ENCODE measurements at regions not wholly inside any gene's neighbourhood (a gene's known extent, or its start where the extent isn't known, plus 50 kb on each side); places are given as distances from the start of the nearest gene placed in this dataset.
A peak's percentile ranks its signal among the peaks of the same experiment; 100 is the strongest.
"Not testable (repeated sequence)": the region's sequence is repeated elsewhere in the genome, so short reads cannot be mapped to it uniquely, and the experiment has no call there.

- DNase-seq = no peak
Measured at GRCh38 chrX:39779952-39780783, 317.6 kb downstream of the BCOR start.

DNA sequence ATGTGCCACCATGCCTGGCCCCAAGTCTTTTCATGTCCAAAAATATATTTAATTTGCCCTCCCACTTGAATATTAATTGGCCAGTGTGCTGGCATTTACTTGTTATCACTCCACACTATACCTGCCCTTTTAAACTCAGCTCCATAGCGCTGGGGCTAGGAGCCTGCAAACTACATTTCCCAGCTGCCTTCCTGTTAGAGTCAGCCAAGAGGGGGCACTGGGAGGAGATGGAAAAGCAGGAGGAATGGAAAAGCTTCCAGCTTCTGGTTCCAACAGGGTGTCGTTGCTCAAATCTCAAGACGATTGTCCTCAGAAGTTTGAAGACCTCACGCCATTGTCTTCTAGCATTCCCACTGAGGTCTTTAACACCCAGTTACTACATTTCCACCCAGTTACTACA is 315.5 kb downstream of the BCOR start:
- DNase-seq = no peak

- DNase-seq = no peak
Measured at GRCh38 chrX:39787999-39788398, 309.8 kb downstream of the BCOR start.

DNA sequence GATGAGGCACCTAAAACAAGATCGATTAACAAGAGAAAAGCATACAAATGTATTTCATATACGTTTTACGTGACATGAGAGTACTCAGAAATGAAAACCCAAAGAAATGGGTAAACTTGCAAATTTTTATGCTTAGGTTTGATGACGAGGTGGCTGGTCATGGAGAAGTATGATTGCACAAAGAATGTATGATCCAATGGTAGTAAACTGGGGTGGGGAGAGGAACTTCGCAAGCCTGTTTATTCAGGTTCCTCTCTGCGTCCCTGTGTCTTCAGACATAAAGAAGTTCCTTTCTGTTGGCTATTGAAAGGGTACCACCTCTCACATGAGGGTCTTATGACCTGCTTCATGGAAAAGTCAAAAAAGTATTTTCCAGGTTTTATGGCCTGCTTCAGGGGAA is 309.2 kb downstream of the BCOR start:
- no peak for DNase-seq

- no peak for DNase-seq
Measured at GRCh38 chrX:39791691-39792090, 306.1 kb downstream of the BCOR start.

DNA sequence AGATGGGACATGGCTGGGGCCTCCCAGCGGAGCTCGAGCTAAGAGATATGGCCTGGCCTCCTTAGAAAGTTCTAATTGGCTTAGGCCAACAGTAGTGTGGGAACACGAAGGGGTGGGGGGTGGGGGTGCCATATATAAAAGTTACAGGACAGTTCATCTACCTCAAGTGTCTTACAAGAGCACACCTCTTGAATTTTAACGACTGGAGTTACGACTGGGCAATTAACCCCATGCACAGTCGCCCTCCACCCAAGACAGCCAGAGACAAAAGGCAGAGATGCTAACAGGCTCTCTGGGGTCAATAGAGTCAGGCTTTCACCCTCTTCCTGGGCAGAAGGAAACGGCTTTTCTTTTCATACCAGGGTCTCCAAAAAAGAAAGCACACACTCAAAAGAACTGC is 302.2 kb downstream of the BCOR start:
- DNase-seq = no peak

DNA sequence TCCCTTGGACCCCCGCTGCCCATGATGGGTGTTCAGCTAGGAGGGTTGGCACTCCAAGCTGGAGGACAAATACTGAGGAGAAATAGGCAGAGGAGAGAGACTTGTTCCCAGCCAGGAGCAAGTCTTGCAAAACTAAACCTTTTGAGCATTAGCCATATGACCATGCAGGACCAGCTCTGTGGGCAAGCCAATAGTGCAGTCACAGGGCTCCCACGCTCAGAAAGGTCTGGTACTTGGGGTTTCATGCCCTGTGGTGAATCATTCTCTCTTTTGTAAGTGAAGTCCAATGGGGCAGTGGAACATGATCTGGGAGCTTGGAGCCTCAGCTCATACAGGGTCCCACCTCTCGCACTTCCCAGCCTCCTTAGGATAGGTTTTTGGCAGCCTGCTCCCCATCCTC is 300.9 kb downstream of the BCOR start:
- DNase-seq = no peak

DNA sequence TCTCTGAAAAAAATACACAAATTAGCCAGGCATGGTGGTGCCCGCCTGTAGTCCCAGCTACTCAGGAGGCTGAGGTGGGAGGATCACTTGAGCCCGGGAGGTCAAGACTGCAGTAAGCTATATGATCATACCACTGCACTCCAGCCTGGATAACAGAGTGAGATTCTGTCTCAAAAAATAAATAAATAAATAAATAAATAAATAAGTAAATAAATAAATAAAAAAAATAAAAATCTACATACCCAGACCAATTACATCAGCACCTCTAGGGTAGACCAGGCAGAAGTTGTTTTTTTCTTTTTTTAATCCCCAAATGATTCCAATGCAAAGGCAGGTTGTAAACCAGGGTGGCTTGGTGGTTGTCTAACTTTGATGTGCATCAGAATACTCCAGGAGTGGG is 299.3 kb downstream of the BCOR start:
- DNase-seq = not testable (repeated sequence)

- no peak for DNase-seq
Measured at GRCh38 chrX:39802354-39802753, 295.4 kb downstream of the BCOR start.

- DNase-seq = no peak
Measured at GRCh38 chrX:39802908-39803307, 294.9 kb downstream of the BCOR start.

DNA sequence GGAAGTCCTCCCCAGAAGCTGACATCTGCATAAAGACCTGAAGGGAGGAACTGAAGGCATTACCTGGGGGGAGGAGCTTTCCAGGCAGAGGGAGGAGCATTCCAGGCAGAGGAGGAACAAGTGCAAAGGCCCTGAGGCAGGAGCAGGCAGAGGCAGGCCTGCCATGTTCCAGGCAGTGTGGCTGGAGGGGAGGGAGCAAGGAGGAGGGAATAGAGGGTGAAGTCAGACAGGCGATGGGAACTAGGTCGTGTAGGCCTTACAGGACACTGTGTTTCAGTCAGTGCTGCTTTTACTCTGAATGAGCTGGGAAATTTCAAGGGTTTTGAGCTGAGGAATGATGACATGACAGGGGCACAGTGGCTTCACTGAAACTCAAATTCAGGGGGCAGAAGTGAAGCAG is 292.7 kb downstream of the BCOR start:
- no peak for DNase-seq

DNA sequence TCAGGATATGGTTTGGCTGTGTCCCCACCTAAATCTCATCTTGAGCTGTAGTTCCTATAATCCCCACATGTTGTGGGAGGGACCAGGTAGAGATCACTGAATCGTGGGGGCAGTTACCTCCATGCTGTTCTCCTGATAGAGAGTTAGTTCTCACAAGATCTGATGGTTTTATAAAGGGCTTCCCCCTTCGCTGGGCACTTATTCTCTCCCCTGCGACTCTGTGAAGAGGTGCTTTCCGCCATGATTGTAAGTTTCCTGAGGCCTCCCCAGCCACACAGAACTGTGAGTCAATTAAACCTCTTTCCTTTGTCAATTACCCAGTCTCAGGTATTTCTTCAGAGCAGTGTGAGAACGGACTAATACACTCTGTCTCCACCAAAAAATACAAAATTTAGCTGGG is 291.9 kb downstream of the BCOR start:
- no peak for DNase-seq

DNA sequence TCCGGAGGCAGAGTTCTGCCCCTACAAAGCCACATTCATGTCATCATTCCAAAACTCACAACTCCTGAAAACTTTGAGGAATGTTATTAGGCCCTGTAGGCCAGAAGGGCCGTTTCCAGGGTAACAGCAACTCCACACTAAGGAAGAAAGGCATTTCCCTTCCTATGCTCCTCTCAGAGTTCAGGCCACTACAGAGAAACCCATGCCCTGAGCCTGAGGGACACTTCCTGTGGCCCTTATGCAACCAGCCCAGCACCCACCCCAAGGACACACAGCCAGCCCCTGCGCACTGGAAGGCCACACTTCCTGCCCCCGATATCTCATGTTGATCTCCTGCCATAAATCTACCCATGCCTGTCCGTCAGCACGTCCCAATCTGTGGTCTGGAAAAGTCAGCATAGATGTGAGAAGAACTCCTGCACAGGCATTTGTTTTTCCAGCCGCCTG is 289.3 kb downstream of the BCOR start:
- no peak for DNase-seq

GRCh38 chrX:39809331-39809730 is 288.4 kb downstream of the BCOR start:
- DNase-seq = no peak

DNA sequence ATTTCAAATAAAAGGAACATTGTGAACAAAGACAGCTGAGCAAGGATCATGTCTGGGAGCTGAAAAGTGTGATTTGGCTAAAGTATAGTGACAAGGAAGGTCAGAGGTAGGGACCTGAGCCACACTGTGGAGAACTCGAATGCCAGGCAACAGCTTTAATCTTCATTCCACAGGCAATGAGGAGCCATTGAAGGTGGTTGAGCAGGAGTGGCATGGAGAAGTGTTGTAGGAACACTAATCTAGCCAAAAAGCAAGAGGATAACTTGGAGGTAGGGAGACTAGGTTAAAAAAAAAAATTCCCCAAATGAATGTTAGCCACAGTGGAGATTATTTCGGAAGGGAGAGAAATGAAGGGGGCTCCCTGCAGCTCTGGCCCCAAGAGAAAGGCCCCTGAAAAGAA is 286.9 kb downstream of the BCOR start:
- no peak for DNase-seq

DNA sequence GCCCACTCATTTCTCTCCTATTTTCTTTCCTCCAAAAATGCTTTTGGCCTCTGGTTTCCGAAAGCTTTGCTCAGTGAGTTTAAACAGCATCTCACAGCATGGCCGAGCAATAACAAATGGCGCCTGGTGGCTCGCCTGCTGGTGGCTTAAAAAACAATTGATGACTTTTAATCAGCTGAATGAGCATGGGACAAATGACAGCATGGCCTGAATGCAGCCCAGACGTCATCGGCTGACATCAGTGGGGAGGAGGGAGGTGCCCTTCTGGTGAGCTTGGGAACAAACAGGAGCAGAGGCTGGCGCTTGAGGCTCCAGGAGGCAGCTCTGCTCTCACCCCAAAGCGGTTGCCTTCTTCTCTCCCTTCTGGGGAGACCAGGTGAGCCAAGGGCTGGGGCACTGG is 286.4 kb downstream of the BCOR start:
- DNase-seq = no peak

DNA sequence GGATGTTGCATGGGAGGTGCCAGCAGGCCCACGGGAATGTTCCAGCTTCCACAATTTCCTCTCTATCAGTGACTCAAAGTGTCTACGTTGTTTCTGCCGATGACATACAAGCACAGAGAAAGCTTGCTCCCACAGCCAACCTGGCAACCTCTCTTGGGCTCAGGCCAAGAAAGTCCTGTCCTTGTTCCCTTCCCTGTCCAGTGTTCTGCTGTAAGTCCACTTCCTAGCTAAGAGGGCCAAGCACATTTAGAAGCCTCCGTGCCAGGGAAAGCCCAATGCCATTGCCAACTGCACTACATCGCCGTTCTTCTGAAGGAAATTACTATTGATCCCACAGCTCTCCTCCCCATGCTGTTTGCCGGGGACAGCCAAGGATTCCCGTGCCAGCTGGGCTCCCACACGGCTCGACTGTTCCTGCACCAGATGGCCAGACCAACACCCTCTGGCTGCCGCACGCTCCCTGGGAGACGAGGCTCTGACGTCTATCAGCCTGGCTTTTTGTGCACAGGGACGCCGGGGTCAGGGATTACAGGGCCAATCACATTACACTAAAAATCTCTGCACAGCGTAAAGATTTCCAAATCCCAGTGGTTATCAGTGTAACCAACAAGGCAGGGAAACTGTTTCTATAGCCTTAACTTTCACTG is 284.0 kb downstream of the BCOR start:
- peak; percentile 33 to 58 for DNase-seq

GRCh38 chrX:39814391-39814790 is 283.4 kb downstream of the BCOR start:
- peak in 1 of 2 experiments; percentile 40 for DNase-seq

GRCh38 chrX:39815631-39816030 is 282.1 kb downstream of the BCOR start:
- no peak for DNase-seq

GRCh38 chrX:39816871-39817731 is 280.7 kb downstream of the BCOR start:
- DNase-seq = no peak

DNA sequence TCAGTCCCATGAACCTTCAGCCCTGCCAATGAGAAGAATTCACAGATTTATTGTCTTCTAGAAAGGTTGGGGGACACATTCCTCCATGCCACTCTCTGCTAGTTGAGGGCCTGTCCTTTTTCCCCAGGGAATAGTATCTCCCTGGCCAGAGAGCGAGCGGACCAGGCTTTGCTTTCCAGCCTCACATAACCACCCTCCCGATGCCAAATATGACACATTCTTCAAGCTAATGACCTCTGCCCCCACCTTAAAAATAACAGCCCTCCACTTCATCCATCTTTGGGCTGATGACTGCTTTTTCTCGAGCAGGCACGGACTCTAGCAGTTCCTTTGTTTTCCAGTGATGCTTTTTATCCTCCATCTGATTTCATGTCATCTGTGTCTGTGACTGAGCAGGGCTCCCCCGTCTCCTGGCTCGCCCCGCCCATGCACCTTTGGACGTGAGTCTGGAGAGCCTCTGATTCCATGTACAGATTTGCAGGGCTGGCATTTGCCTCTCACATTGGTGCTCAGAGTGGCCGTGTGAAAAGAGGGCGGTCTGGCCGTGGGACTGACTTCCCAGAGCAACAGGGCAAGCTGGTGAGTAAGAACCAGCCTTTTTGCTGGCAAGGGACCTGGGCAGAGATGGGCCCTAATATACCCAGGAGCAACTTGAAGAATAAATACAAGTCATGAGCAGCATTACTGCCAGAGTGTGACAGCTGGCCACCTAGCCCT is 279.8 kb downstream of the BCOR start:
- DNase-seq = no peak

DNA sequence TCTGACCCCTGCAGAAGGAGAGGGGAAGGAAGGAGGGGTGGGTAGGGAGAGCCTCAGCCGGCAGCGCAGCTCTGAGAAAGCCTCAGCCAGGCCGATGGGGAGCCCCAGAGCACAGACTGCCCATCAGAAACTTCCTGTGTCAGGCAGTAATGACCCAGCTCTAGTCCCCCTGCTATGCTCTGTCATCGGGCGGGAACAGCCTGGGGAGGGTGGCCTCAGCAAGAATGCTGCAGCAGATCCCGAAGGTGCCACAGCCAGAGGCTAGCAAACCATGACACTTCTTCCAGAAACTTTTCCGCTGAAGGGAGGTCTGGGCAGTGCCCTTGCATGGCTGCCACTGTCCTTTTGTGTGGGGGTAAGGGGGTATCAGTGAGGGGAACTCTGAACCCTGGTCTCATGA is 279.0 kb downstream of the BCOR start:
- no peak for DNase-seq

All from NCI-H2081 (cell line).